ENCODE measurements at regions not wholly inside any gene's neighbourhood (a gene's known extent, or its start where the extent isn't known, plus 50 kb on each side); places are given as distances from the start of the nearest gene placed in this dataset.
"Not testable (repeated sequence)": the region's sequence is repeated elsewhere in the genome, so short reads cannot be mapped to it uniquely, and the experiment has no call there.

- no peak for DNase-seq
Observed at GRCh38 chr2:221752781-221753180, 180.7 kb upstream of the EPHA4 start.

GRCh38 chr2:221750316-221750715, 178.2 kb upstream of the EPHA4 start:
- no peak for DNase-seq

GRCh38 chr2:221747289-221747972, 175.3 kb upstream of the EPHA4 start:
- no peak for DNase-seq

DNA sequence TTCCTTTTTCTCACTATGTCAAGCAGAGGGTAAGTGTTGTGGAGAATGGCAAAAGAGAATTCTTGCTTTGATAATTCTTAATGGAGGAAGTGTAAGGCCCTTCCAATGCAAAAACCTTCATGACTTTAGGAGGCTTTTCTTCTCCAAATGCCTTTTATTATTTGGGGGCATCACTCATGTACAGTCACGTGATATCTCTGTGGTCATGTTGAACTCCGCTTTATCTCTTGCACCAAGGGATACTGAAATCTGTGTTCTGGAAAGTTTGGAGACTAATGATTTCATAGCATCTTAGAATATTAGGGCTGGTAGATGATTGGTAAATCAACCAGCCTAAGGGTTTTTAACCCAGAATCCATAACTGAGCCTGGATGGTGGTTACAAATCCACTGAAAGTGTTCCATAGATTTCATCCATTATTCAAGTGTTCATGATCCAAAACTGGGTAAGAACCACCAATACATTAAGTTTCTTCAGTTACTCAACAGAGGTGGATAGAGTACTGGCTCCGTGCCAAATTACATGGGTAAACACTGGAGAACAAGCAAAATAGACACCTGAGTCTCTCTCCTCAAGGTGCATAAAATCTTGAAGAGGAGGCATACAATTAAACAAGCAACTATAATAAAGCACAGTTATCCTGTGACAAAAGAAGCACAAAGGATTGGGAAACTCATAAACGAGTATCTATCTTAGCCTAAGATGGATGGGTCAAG, 169.6 kb upstream of the EPHA4 start:
- DNase-seq, result no peak

GRCh38 chr2:221731432-221732145, 159.5 kb upstream of the EPHA4 start:
- no peak for DNase-seq

DNA sequence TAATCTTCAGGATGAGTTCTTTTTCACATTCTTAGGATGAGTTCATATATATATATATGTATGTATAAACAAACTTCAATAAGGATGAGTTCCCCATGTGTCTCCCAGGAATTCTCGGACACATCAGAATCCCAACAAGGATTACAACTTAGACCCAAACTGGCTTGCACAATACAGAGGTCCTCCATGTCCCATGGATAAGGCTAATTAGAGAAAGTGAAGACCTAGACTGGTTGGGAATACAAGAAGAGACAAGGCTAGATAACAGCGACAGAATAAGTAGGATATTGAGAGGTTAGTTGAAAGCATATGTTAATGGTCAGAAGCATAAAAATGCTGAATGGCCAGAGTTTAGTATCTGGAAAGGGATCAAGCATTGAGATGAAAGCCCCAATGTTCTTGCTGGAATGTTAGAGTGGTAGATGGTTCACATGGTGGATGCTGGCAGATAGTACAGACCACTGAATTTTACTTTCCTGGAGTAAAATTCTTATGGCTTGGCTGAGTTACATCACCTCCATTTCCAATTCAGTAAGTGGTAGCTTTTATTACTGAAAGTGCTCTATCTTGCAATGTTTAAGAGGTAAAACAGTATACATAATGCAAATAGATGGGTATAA, 154.9 kb upstream of the EPHA4 start:
- no peak for DNase-seq

GRCh38 chr2:221724631-221725203, 152.6 kb upstream of the EPHA4 start:
- DNase-seq, result no peak

- DNase-seq, result not testable (repeated sequence)
Observed at GRCh38 chr2:221724117-221724516, 152.0 kb upstream of the EPHA4 start.

DNA sequence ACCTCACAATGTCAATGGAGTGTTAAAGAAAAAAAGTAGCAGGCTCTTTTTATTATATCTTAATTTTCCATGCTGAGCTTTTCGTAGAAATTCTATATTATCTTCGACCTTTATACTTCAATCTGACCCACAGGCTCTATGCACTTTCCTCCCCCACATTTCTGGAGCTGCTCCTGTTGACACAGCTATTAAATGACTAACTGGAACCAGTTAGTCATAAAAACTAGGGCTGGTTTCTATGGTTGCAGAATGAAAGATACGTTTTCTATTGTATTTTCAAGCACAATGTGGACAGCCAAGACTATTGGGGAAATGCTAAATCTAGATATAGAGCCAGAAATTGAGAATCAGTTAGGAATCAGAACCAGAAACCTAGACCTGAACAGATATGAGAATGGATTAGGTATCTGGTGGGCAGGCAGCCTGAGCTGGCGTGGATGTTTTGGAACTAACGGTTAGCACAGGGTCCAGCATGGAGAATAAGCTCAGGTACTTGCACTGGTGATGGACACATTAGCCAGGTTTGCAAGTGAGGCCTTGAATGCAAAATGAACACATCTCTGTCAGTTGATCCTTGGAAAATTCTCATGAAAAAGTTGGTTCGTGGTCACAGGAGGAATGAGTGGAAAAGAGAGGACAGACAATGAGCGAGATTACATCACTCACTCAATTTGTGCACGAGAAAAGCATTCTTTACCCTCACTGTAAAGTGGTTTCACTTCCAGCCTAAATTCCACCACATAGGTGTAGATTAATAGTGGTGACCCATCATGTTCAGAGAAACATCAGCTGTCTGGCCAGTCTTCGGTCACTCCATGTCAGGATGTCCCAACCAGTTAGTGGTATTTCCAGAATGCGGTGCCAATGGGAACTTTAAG, 144.6 kb upstream of the EPHA4 start:
- DNase-seq, result no peak

GRCh38 chr2:221715523-221716247, 143.6 kb upstream of the EPHA4 start:
- DNase-seq, result no peak

DNA sequence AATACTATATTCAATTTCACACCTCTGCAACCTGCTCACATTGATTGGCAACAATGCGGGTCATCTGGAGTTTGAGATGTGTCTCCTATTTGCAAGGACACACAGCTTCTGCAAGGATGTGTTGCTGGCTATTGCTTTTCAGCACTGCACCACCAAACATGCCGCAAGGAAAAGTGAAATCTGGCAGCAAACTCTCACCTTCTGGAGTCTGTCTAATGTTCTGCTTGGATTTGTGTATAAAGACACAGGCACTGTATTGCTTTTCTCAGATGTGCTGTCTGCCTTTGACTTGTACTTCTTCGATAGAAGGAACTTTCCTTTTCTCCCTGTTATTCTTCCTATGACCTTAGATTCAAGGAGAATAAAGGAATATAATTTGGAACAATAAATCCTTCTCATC, 138.6 kb upstream of the EPHA4 start:
- no peak for DNase-seq

GRCh38 chr2:221708902-221709301, 136.8 kb upstream of the EPHA4 start:
- DNase-seq, result no peak

DNA sequence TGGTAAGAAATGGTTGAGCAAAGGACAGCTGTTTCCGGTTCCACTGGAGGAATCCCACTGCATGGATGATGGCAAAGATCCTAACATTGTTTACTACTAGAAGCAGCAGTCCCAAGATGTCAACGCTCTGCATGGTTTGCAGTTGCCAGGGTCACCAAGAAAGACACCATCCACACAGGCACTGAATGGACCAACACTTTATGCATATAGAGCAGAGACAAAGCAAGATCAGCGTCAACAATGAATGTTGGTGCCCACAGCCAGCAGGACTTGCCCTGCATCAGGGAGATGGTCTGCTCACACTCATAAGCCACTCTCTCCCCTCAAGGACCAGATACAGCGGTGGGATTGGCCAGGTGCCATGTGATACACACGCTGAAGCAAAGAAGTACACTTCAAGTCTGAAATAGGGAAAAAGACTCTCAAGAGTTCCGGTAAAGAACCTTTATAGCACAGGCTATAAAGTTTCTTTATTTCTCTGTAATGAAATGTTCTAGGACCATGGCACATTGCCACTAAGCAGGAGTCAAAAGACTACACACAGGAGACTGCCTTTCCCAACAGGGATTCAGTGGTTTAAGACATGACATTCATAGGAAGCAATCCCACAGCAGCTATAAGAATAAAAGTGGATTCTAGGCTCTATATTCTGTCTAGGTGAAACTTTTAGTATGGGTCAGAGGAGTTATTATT, 133.2 kb upstream of the EPHA4 start:
- DNase-seq, result no peak

- DNase-seq, result no peak
Observed at GRCh38 chr2:221704442-221704841, 132.3 kb upstream of the EPHA4 start.

DNA sequence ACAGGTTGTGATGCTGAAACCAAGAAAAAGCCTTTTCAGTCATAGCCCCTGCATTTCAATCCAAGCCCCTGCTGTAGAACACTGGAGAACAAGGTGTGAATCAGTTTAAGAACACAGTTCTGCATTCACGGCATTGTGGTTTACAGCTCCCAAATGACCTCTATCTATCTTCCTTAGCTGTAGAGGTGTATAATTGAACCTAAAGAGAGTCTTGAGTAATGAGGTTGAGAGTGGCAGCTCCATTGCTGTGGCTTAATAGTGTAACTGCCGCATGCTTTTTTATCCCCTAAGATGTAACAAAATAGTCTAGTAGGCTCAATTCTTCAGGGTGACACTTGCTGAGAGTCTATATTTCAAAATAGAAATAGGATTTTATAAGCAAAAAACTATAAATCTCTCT, 121.3 kb upstream of the EPHA4 start:
- no peak for DNase-seq

GRCh38 chr2:221691571-221691970, 119.5 kb upstream of the EPHA4 start:
- no peak for DNase-seq

- no peak for DNase-seq
Observed at GRCh38 chr2:221689140-221689539, 117.0 kb upstream of the EPHA4 start.

DNA sequence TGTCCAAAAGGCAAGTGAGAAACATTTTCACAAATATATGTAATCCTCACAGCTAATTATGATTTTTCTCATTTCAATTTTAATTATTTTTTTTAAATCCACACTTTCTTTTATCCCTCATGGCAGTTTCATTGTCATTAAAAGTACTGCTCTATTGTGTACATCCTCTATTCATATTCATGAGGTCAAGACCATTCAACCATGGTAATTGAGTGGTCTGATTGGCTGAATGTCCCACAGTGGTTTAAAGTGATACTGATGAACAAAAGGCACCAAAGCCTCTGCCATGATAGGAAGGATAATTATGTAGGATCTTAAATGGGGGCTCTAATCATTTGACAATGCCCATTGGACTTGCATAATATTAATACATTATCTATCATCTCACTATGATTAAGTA, 108.4 kb upstream of the EPHA4 start:
- no peak for DNase-seq

DNA sequence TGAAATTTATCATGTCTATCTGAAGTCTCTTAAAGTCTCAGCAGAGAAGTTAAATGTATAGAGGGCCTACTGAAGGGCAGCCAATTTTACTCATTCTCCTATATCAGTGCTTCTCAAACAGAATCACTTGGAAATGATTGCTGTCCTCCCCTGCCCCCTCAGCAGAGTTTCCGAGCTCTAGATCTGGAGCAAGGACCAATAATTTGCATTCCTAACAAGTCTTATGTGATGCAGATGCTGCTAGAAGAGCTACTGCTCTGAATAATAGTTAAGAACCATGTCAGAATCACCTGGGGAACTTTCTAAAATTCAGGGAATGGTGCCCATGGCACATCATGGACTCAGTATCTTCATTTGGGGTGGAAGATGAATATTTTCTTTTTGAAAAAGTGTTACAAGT, 105.6 kb upstream of the EPHA4 start:
- DNase-seq, result no peak

- DNase-seq, result no peak
Observed at GRCh38 chr2:221676566-221677172, 104.6 kb upstream of the EPHA4 start.
